B cell (primary cell): ENCODE measurements at regions not wholly inside any gene's neighbourhood (a gene's known extent, or its start where the extent isn't known, plus 50 kb on each side); places are given as distances from the start of the nearest gene placed in this dataset.

Experiments used
- ATAC-seq: fragments of 200-7000 bp; cut with Tn5 transposase; one replicate; pipeline ENCODE4 v1.10.0; 2021; ENCODE audit warnings: low read depth, mild to moderate bottlenecking, moderate number of reproducible peaks, moderate library complexity
- CTCF ChIA-PET: fragments of 350-600 bp; sonication (Branson Sonifier 250); formaldehyde crosslinking; loops from one replicate; lab custom pipeline; 2021; ENCODE audit warnings: antibody characterized with exemption, inconsistent platforms; lab: Charles Lee
- POLR2A ChIA-PET: fragments of 350-600 bp; sonication (Branson Sonifier 250); formaldehyde crosslinking; loops from one replicate; lab custom pipeline; 2021; ENCODE audit warnings: antibody characterized with exemption; lab: Charles Lee
- DNase-seq: peaks from one replicate; pipeline ENCODE4 v3.0.0; 2013
- H2AFZ ChIP-seq: 2 replicates; pipeline ENCODE4 v1.6.1; 2012; ENCODE audit warnings: mild to moderate bottlenecking, low read depth, low read length; ENCODE audit not compliant: insufficient read depth, poor library complexity, severe bottlenecking
- H3K27ac ChIP-seq, 2 donors: 1 replicate in 1 of 2; 2 replicates in 1 of 2; pipeline ENCODE4 v1.5.1; 2012 to 2013; ENCODE audit warnings: low read length in 2 of 2, mild to moderate bottlenecking in 2 of 2, moderate library complexity in 1 of 2
- H3K27me3 ChIP-seq, 4 experiments: fragments of 200-600 bp in 1 of 4; sonication (generic) in 1 of 4; replicated peaks in 1 of 4; 1 replicate in 2 of 4; 2 replicates in 2 of 4; pipeline versions ENCODE4 v1.6.1 to v1.7.0; 2013 to 2016; ENCODE audit warnings: low read length in 3 of 4, mild to moderate bottlenecking in 2 of 4, mixed read lengths in 1 of 4, moderate library complexity in 1 of 4; ENCODE audit not compliant: insufficient read depth in 4 of 4, control insufficient read depth in 3 of 4; ENCODE audit errors: control extremely low read depth in 1 of 4
- H3K36me3 ChIP-seq, 2 experiments: replicated peaks in 1 of 2; 1 replicate in 1 of 2; 2 replicates in 1 of 2; pipeline versions ENCODE4 v1.6.1 to v1.7.1; 2013; ENCODE audit warnings: low read length in 1 of 2; ENCODE audit not compliant: insufficient read depth in 2 of 2, control insufficient read depth in 1 of 2; ENCODE audit errors: control extremely low read depth in 1 of 2, extremely low read depth in 1 of 2
- H3K4me1 ChIP-seq, 2 donors: fragments of 200-600 bp in 1 of 2; sonication (generic) in 1 of 2; 1 replicate in 1 of 2; 2 replicates in 1 of 2; pipeline versions ENCODE4 v1.5.1 to v1.6.1; 2013 to 2017; ENCODE audit warnings: low read length in 2 of 2; ENCODE audit not compliant: control insufficient read depth in 2 of 2, insufficient read depth in 2 of 2
- H3K4me2 ChIP-seq: replicated peaks from 2 replicates; pipeline ENCODE3; 2012; ENCODE audit warnings: mild to moderate bottlenecking, low read depth, low read length; ENCODE audit not compliant: poor library complexity, severe bottlenecking
- H3K4me3 ChIP-seq, 5 experiments: fragments of 200-600 bp in 1 of 5; sonication (generic) in 1 of 5; 1 replicate in 3 of 5; 2 replicates in 2 of 5; pipeline versions ENCODE4 v1.5.1 to v1.7.0; 2011 to 2016; ENCODE audit warnings: low read length in 4 of 5, mild to moderate bottlenecking in 4 of 5, low read depth in 2 of 5, control low read depth in 1 of 5, moderate library complexity in 1 of 5; ENCODE audit not compliant: insufficient read depth in 1 of 5; ENCODE audit errors: control extremely low read depth in 1 of 5, extremely low read depth in 1 of 5
- H3K79me2 ChIP-seq: fragments of 200-600 bp; sonication (generic); one replicate; pipeline ENCODE4 v1.6.0; 2016; ENCODE audit warnings: low read length; ENCODE audit not compliant: control insufficient read depth, insufficient read depth
- H3K9ac ChIP-seq: fragments of 200-600 bp; sonication (generic); 2 replicates; pipeline ENCODE4 v1.6.1; 2017; ENCODE audit warnings: mild to moderate bottlenecking, low read length, moderate library complexity
- H3K9me3 ChIP-seq, 3 donors: one replicate each; pipeline versions ENCODE4 v1.6.1 to v1.7.1; 2013; ENCODE audit warnings: low read length in 2 of 3; ENCODE audit not compliant: control insufficient read depth in 2 of 3, insufficient read depth in 1 of 3; ENCODE audit errors: control extremely low read depth in 1 of 3
- H4K20me1 ChIP-seq: 2 replicates; pipeline ENCODE4 v1.6.0; 2012; ENCODE audit warnings: mild to moderate bottlenecking, low read length; ENCODE audit not compliant: insufficient read depth, control insufficient read depth, poor library complexity, severe bottlenecking
- H3K27ac Mint-ChIP-seq: one replicate; pipeline ENCODE4 v1.8.0; 2021; ENCODE audit warnings: mixed read lengths
- H3K27me3 Mint-ChIP-seq: one replicate; pipeline ENCODE4 v1.8.0; 2021; ENCODE audit warnings: mixed read lengths
- H3K4me1 Mint-ChIP-seq: one replicate; pipeline ENCODE4 v1.8.0; 2021; ENCODE audit warnings: mixed read lengths
- H3K4me3 Mint-ChIP-seq: one replicate; pipeline ENCODE4 v1.8.0; 2021; ENCODE audit warnings: mixed read lengths
- H3K9me3 Mint-ChIP-seq: one replicate; pipeline ENCODE4 v1.8.0; 2022; ENCODE audit warnings: mixed read lengths; ENCODE audit not compliant: insufficient read depth
- CTCF ChIP-seq: fragments of 200-600 bp; IDR thresholded peaks from one replicate; pipeline ENCODE4 v1.8.0; 2022; ENCODE audit warnings: antibody characterized with exemption, mild to moderate bottlenecking
- EZH2 ChIP-seq: IDR thresholded peaks from 2 replicates; pipeline ENCODE4 v1.6.1; 2012; ENCODE audit warnings: borderline replicate concordance, low read depth, mild to moderate bottlenecking, moderate library complexity, low read length; ENCODE audit not compliant: insufficient read depth, poor library complexity, severe bottlenecking
- WGBS: methylation state at CpG from one replicate; pipeline ENCODE4 v1.1.5; 2013; ENCODE audit warnings: missing lambda C conversion rate; ENCODE audit not compliant: insufficient coverage; 5-methylcytosine and 5-hydroxymethylcytosine counted together
- intact Hi-C: fragments of 100-400 bp; cut with micrococcal nuclease; formaldehyde crosslinking; loops from one replicate; pipeline ENCODE4 v1.10.0; 2022

DNA sequence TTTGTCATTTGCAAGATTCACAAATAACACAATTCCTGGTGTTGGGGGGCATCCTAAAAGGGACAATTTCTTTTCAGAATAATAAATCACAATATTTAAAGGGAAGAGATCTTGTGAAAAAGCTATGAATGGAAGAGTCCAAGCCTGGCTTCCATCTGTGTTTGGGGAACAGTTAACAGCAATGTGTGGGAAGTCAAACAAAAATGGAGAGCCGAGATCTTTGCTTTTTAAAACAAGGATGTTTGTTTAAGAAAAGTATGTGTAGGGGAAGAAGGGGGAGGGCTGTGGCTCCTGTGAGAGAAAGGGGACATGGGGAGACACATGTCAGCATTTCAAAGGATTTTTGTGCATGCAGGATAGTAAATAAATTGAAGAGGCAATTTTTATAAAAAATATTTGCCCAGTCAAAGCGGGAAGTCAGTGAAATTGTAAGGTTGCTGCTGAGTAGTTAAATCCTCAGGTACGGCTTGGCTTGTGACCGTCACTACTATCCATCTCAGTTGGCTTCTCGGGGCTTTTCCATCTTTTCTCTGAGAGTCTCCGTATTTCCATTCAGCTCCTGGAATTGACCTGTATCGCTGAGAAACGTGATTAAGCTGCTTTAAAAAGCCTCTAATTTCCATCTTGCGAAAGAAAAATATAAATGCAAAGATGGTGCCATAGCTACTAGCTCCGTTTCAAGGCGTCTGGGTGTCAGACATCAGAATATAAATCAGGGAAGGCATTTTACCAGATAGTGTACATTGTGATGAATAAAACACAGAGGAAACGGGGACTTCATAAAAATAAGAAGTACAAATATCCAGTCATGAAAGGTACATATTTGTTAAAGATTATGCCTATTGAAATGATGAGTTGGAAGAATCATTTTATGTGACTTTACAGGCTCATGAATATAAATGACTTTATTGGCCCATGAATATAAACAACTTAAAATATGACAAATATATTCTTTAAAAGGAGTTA is 52.9 kb upstream of the VCAN start:
- Histone ChIP-seq H4K20me1 (no peaks in the 10 kb centered on the region), H3K79me2 (no peaks in the 10 kb centered on the region), H3K9me3 (no peaks in the 10 kb centered on the region), H3K4me3 (no peak overlapping the region), H3K9ac (no peak overlapping the region), H3K4me1 (no peaks in the 10 kb centered on the region), H3K4me2 (no peak overlapping the region), H2AFZ (no peak overlapping the region), H3K27me3 (no peaks in the 10 kb centered on the region), H3K27ac (no peak overlapping the region), H3K36me3 (no peaks in the 10 kb centered on the region)
- Mint-ChIP-seq H3K9me3 (peaks cover 6% of the 10 kb centered on the region), H3K4me3 (no peak overlapping the region), H3K27me3 (no peaks in the 10 kb centered on the region), H3K27ac (no peak overlapping the region), H3K4me1 (no peaks in the 10 kb centered on the region)
- DNase-seq (no peak), ATAC-seq (no peak)
- ChIA-PET CTCF (interaction anchor here (1.1 kb wide), 1 partner anchor 11 kb away, joined by 3 read pairs; no protein-coding TSS in a partner anchor), POLR2A (no interaction called here)
- intact Hi-C loops, result no loop called here
- TF ChIP-seq CTCF, result no peak
- TF ChIP-seq EZH2, result no peak
- WGBS, result 92% methylated on average over 8 of the region's 12 CpGs
